ENCODE measurements at regions not wholly inside any gene's neighbourhood (a gene's known extent, or its start where the extent isn't known, plus 50 kb on each side); places are given as distances from the start of the nearest gene placed in this dataset.

- TF ChIP-seq CTCF (IDR thresholded peaks at IDR 0.05) (no peak), POLR2A (IDR thresholded peaks at IDR 0.05) (no peak)
These were observed 854.3 kb downstream of the C4orf33 start for GRCh38 chr4:129950217-129950616.

All from testis (tissue), 2 donors.